ENCODE measurements at regions not wholly inside any gene's neighbourhood (a gene's known extent, or its start where the extent isn't known, plus 50 kb on each side); places are given as distances from the start of the nearest gene placed in this dataset.

- no peak for DNase-seq (ENCODE audit: low read depth in 3 of 3)
These were observed 85.0 kb upstream of the SLC38A4 start for GRCh38 chr12:46910830-46911229.

GRCh38 chr12:46914336-46914735 lies 88.5 kb upstream of the SLC38A4 start:
- no peak for DNase-seq (ENCODE audit: low read depth in 3 of 3)

GRCh38 chr12:46915082-46915481 lies 89.3 kb upstream of the SLC38A4 start:
- DNase-seq (ENCODE audit: low read depth in 3 of 3) = no peak

- no peak for DNase-seq (ENCODE audit: low read depth in 3 of 3)
These were observed 90.0 kb upstream of the SLC38A4 start for GRCh38 chr12:46915836-46916235.

- no peak for DNase-seq (ENCODE audit: low read depth in 3 of 3)
These were observed 91.1 kb upstream of the SLC38A4 start for GRCh38 chr12:46916796-46917419.

- DNase-seq (ENCODE audit: low read depth in 3 of 3) = no peak
These were observed 92.0 kb upstream of the SLC38A4 start for GRCh38 chr12:46917821-46918220.

- DNase-seq (ENCODE audit: low read depth in 3 of 3) = no peak
These were observed 92.8 kb upstream of the SLC38A4 start for GRCh38 chr12:46918631-46919030.

- no peak for DNase-seq (ENCODE audit: low read depth in 3 of 3)
These were observed 94.0 kb upstream of the SLC38A4 start for GRCh38 chr12:46919666-46920400.

GRCh38 chr12:46920499-46920898 lies 94.7 kb upstream of the SLC38A4 start:
- DNase-seq (ENCODE audit: low read depth in 3 of 3) = no peak

- DNase-seq (ENCODE audit: low read depth in 3 of 3) = no peak
These were observed 95.4 kb upstream of the SLC38A4 start for GRCh38 chr12:46921048-46921763.

- no peak for DNase-seq (ENCODE audit: low read depth in 3 of 3)
These were observed 96.0 kb upstream of the SLC38A4 start for GRCh38 chr12:46921764-46922133.

GRCh38 chr12:46926526-46926925 lies 100.7 kb upstream of the SLC38A4 start:
- no peak for DNase-seq (ENCODE audit: low read depth in 3 of 3)

GRCh38 chr12:46930101-46930500 lies 104.3 kb upstream of the SLC38A4 start:
- no peak for DNase-seq (ENCODE audit: low read depth in 3 of 3)

- DNase-seq (ENCODE audit: low read depth in 3 of 3) = no peak
These were observed 108.2 kb upstream of the SLC38A4 start for GRCh38 chr12:46933947-46934346.

- DNase-seq (ENCODE audit: low read depth in 3 of 3) = no peak
These were observed 108.7 kb upstream of the SLC38A4 start for GRCh38 chr12:46934374-46935111.

- DNase-seq (ENCODE audit: low read depth in 3 of 3) = no peak
These were observed 109.6 kb upstream of the SLC38A4 start for GRCh38 chr12:46935271-46935847.

- no peak for DNase-seq (ENCODE audit: low read depth in 3 of 3)
These were observed 110.2 kb upstream of the SLC38A4 start for GRCh38 chr12:46936042-46936441.

- no peak for DNase-seq (ENCODE audit: low read depth in 3 of 3)
These were observed 112.4 kb upstream of the SLC38A4 start for GRCh38 chr12:46938071-46938678.

GRCh38 chr12:46941981-46942380 lies 116.2 kb upstream of the SLC38A4 start:
- DNase-seq (ENCODE audit: low read depth in 3 of 3) = no peak

- DNase-seq (ENCODE audit: low read depth in 3 of 3) = no peak
These were observed 116.8 kb upstream of the SLC38A4 start for GRCh38 chr12:46942579-46942978.

- DNase-seq (ENCODE audit: low read depth in 3 of 3) = no peak
These were observed 118.3 kb upstream of the SLC38A4 start for GRCh38 chr12:46944088-46944487.

Data from stimulated activated CD4-positive, alpha-beta T cell treated with anti-CD3 and anti-CD28 coated beads, TNF-alpha, amount 100 ng/mL, for 48 hours (primary cell).